ENCODE measurements at regions not wholly inside any gene's neighbourhood (a gene's known extent, or its start where the extent isn't known, plus 50 kb on each side); places are given as distances from the start of the nearest gene placed in this dataset.

GRCh38 chr10:120983721-120984120, 132.6 kb downstream of the WDR11 start:
- no peak for TF ChIP-seq CTCF (IDR thresholded peaks at IDR 0.05)
- TF ChIP-seq POLR2A (IDR thresholded peaks at IDR 0.05), result no peak
